GM12878 (cell line): ENCODE measurements at regions not wholly inside any gene's neighbourhood (a gene's known extent, or its start where the extent isn't known, plus 50 kb on each side); places are given as distances from the start of the nearest gene placed in this dataset.
A peak's percentile ranks its signal among the peaks of the same experiment; 100 is the strongest.

ENCODE experiments used
- ATAC-seq: fragments of 200-7000 bp; cut with Tn5 transposase; 3 replicates; pipeline ENCODE4 v1.9.1; 2020; ENCODE audit warnings: mild to moderate bottlenecking, moderate library complexity
- BruUV-seq: library from RNA; stranded (reverse); fragments of 400-500 nt; replicated peaks from 2 replicates; lab custom pipeline; 2021; lab: Mats Ljungman, UMichigan
- CTCF ChIA-PET: fragments of 300-600 bp; sonication (Branson Sonifier 250); formaldehyde crosslinking; extraction: SDS; loops from one replicate; lab custom pipeline; 2021; ENCODE audit warnings: inconsistent platforms; lab: Yijun Ruan, JAX
- POLR2A ChIA-PET: fragments of 350-600 bp; formaldehyde crosslinking; extraction: SDS; loops from one replicate; lab custom pipeline; 2021; ENCODE audit warnings: inconsistent platforms; lab: Charles Lee
- RAD21 ChIA-PET: fragments of 300-600 bp; sonication (Branson Sonifier 250); formaldehyde crosslinking; loops from one replicate; lab custom pipeline; 2023; ENCODE audit warnings: antibody characterized with exemption; ENCODE audit not compliant: unreplicated experiment; lab: Charles Lee
- SMC1A ChIA-PET: fragments of 300-600 bp; sonication (Branson Sonifier 250); formaldehyde crosslinking; loops from one replicate; lab custom pipeline; 2023; ENCODE audit not compliant: unreplicated experiment, uncharacterized antibody; lab: Charles Lee
- DNase-seq: peaks from one replicate; pipeline ENCODE4 v3.0.0-alpha.2; 2011; ENCODE audit warnings: low read depth, low spot score
- FAIRE-seq: peaks from 3 replicates; lab custom pipeline; 2011; peaks lifted over from hg19 to GRCh38; lab: Jason Lieb, UNC
- H2AFZ ChIP-seq: 2 replicates; pipeline ENCODE4 v1.6.0; 2011; ENCODE audit warnings: low read depth, low read length, control low read depth; ENCODE audit not compliant: control insufficient read depth
- H3K27ac ChIP-seq: 2 replicates; pipeline ENCODE4 v1.5.1; 2011; ENCODE audit warnings: control low read depth; ENCODE audit not compliant: control insufficient read depth, insufficient read depth
- H3K27me3 ChIP-seq, 2 experiments: replicated peaks in 1 of 2; 2 replicates each; pipeline versions ENCODE4 v1.6.0 to v1.6.1; 2011; ENCODE audit warnings: low read length in 1 of 2; ENCODE audit not compliant: control insufficient read depth in 2 of 2, insufficient read depth in 2 of 2
- H3K36me3 ChIP-seq, 2 experiments: 2 replicates each; pipeline ENCODE4 v1.5.1; 2011; ENCODE audit warnings: low read length in 1 of 2; ENCODE audit not compliant: control insufficient read depth in 2 of 2, insufficient read depth in 2 of 2
- H3K4me1 ChIP-seq: 2 replicates; pipeline ENCODE4 v1.6.1; 2011; ENCODE audit warnings: mild to moderate bottlenecking, low read length, moderate library complexity, mixed read lengths; ENCODE audit not compliant: control insufficient read depth, insufficient read depth
- H3K4me2 ChIP-seq: 2 replicates; pipeline ENCODE4 v1.6.0; 2011; ENCODE audit warnings: control low read depth; ENCODE audit not compliant: control insufficient read depth, insufficient read depth
- H3K4me3 ChIP-seq: fragments of 200-600 bp; sonication (generic); 2 replicates; pipeline ENCODE4 v1.5.1; 2016
- H3K79me2 ChIP-seq: 2 replicates; pipeline ENCODE4 v1.6.0; 2011; ENCODE audit warnings: low read length; ENCODE audit not compliant: control insufficient read depth, insufficient read depth
- H3K9ac ChIP-seq: 2 replicates; pipeline ENCODE4 v1.8.0; 2011; ENCODE audit warnings: low read length, control low read depth, mixed read lengths; ENCODE audit not compliant: control insufficient read depth, insufficient read depth
- H3K9me3 ChIP-seq: replicated peaks from 3 replicates; pipeline ENCODE4 v1.5.1; 2011; ENCODE audit warnings: mild to moderate bottlenecking, low read length; ENCODE audit not compliant: control insufficient read depth, insufficient read depth
- H4K20me1 ChIP-seq: 2 replicates; pipeline ENCODE4 v1.6.0; 2011; ENCODE audit not compliant: control insufficient read depth, insufficient read depth
- CBFB ChIP-seq: IDR thresholded peaks from 2 replicates; pipeline ENCODE4 v1.6.1; 2016; ENCODE audit warnings: antibody characterized with exemption, low read depth
- HDGF ChIP-seq: fragments of 450-650 bp; IDR thresholded peaks from 2 replicates; pipeline ENCODE4 v1.6.1; 2016; ENCODE audit warnings: antibody characterized with exemption
- NFIC ChIP-seq: IDR thresholded peaks from 2 replicates; pipeline ENCODE4 v1.6.1; 2012; ENCODE audit warnings: low read depth, mild to moderate bottlenecking, inconsistent platforms, low read length, moderate library complexity
- NFYA ChIP-seq: IDR thresholded peaks from 2 replicates; pipeline ENCODE4 v1.6.1; 2011; ENCODE audit warnings: low read depth, mild to moderate bottlenecking, low read length, improper control_type of control experiment, borderline replicate concordance
- NR2C2 ChIP-seq: IDR thresholded peaks from 2 replicates; pipeline ENCODE4 v1.6.1; 2011; ENCODE audit warnings: borderline replicate concordance, low read depth; ENCODE audit not compliant: control insufficient read depth, insufficient read length
- NRF1 ChIP-seq: conservative IDR thresholded peaks from 2 replicates; pipeline ENCODE4 v1.6.1; 2011; ENCODE audit warnings: mild to moderate bottlenecking, low read depth, low read length, improper control_type of control experiment
- POLR2AphosphoS5 ChIP-seq: IDR thresholded peaks from 2 replicates; pipeline ENCODE4 v1.6.1; 2011; ENCODE audit warnings: mild to moderate bottlenecking, low read length, inconsistent platforms
- RELA ChIP-seq: fragments of 450-650 bp; IDR thresholded peaks from 2 replicates; pipeline ENCODE4 v1.8.0; 2014; ENCODE audit warnings: borderline replicate concordance; ENCODE audit not compliant: partially characterized antibody
- RUNX3 ChIP-seq: IDR thresholded peaks from 2 replicates; pipeline ENCODE4 v1.6.1; 2012; ENCODE audit warnings: low read length, inconsistent platforms
- SMC3 ChIP-seq: IDR thresholded peaks from 2 replicates; pipeline ENCODE4 v1.6.1; 2011; ENCODE audit warnings: low read length, improper control_type of control experiment, borderline replicate concordance
- STAT1 ChIP-seq: fragments of 450-650 bp; conservative IDR thresholded peaks from 2 replicates; pipeline ENCODE4 v1.6.1; 2014; ENCODE audit warnings: antibody characterized with exemption, mild to moderate bottlenecking
- USF2 ChIP-seq: IDR thresholded peaks from 2 replicates; pipeline ENCODE4 v1.6.1; 2011; ENCODE audit warnings: low read depth, low read length, improper control_type of control experiment, borderline replicate concordance
- WRNIP1 ChIP-seq: IDR thresholded peaks from 2 replicates; pipeline ENCODE4 v1.6.1; 2011; ENCODE audit warnings: low read depth, low read length, improper control_type of control experiment, borderline replicate concordance
- WGBS: methylation state at CpG from one replicate; pipeline ENCODE4 v1.1.6; 2016; ENCODE audit warnings: low lambda C conversion rate; ENCODE audit not compliant: insufficient replicate concordance, insufficient coverage; ENCODE audit errors: missing lambda C conversion rate; 5-methylcytosine and 5-hydroxymethylcytosine counted together
- in situ Hi-C: fragments of 300-500 bp; cut with MboI; formaldehyde crosslinking; loops from 9 replicates; pipeline ENCODE4 v1.14.3; 2018; ENCODE audit warnings: mixed read lengths
- intact Hi-C: fragments of 100-400 bp; cut with micrococcal nuclease; formaldehyde crosslinking; loops from one replicate; pipeline ENCODE4 v1.14.2; 2022; ENCODE audit not compliant: unreplicated experiment

GRCh38 chr3:168574455-168575158 lies 478.9 kb upstream of the GOLIM4 start:
- ChIA-PET RAD21 (interaction anchor here (0.7 kb wide), 1 partner anchor 14 kb away, joined by 3 read pairs; no protein-coding TSS in a partner anchor), POLR2A (no interaction called here), CTCF (interaction anchor here (1.0 kb wide), 1 partner anchor 51 kb away, joined by 3 read pairs; no protein-coding TSS in a partner anchor), SMC1A (interaction anchor here (1.2 to 1.3 kb wide), 2 partner anchors 22 to 44 kb away, joined by 4 read pairs; no protein-coding TSS in a partner anchor)
- DNase-seq (no peak), ATAC-seq (peak; percentile 83), FAIRE-seq (no peak)
- 0% methylated on average over 1 of the region's 1 CpG for WGBS
- Histone ChIP-seq H3K27me3 (no peaks in the 10 kb centered on the region), H3K4me3 (no peak overlapping the region), H3K4me2 (no peak overlapping the region), H2AFZ (no peak overlapping the region), H3K9me3 (no peaks in the 10 kb centered on the region; the same call in 2 of the 3 replicates), H3K9ac (no peak overlapping the region), H3K27ac (no peak overlapping the region), H4K20me1 (no peaks in the 10 kb centered on the region), H3K4me1 (no peaks in the 10 kb centered on the region), H3K79me2 (no peaks in the 10 kb centered on the region), H3K36me3 (no peaks in the 10 kb centered on the region)
- TF ChIP-seq POLR2AphosphoS5, result no peak
- TF ChIP-seq CBFB, result no peak
- TF ChIP-seq NRF1, result no peak
- TF ChIP-seq RELA, result no peak
- no peak for TF ChIP-seq RUNX3
- no peak for TF ChIP-seq USF2
- TF ChIP-seq NFIC, result no peak
- TF ChIP-seq WRNIP1, result no peak
- TF ChIP-seq STAT1, result no peak
- TF ChIP-seq HDGF, result no peak
- TF ChIP-seq NR2C2, result no peak
- no peak for TF ChIP-seq NFYA
- TF ChIP-seq SMC3, result no peak
- intact Hi-C loops, result no loop called here
- in situ Hi-C loops, result no loop called here
- no TSS peak for BruUV-seq
